ENCODE measurements at regions not wholly inside any gene's neighbourhood (a gene's known extent, or its start where the extent isn't known, plus 50 kb on each side); places are given as distances from the start of the nearest gene placed in this dataset. TPM values are rescaled to one million over a fixed set of nuclear protein-coding genes. Genes with fewer than 3 reads are reported as not detected.

- no peaks in the 10 kb centered on the region for H3K9me2 ChIP-seq (replicated peaks; ENCODE audit: insufficient read depth)
- H3K79me2 ChIP-seq = no peaks in the 10 kb centered on the region
- no peak overlapping the region for H2AFZ ChIP-seq
- H3K27me3 ChIP-seq = no peaks in the 10 kb centered on the region
- no peak overlapping the region for H3K4me3 ChIP-seq
- no peaks in the 10 kb centered on the region for H4K20me1 ChIP-seq (ENCODE audit: insufficient read depth, poor library complexity, severe bottlenecking)
- no peak overlapping the region for H3K27ac ChIP-seq
- no peak for DNase-seq (ENCODE audit: low spot score)
- H3K4me1 ChIP-seq (ENCODE audit: insufficient read depth) = no peaks in the 10 kb centered on the region
- no peak overlapping the region for H3K4me2 ChIP-seq
- H3K36me3 ChIP-seq (replicated peaks; ENCODE audit: insufficient read depth, low read depth) = no peaks in the 10 kb centered on the region
- H3K9me3 ChIP-seq (ENCODE audit: low read depth) = no peaks in the 10 kb centered on the region
- TF ChIP-seq EZH2phosphoT487 (IDR thresholded peaks at IDR 0.05; ENCODE audit: low read depth, severe bottlenecking, unreplicated experiment) = no peak
- TF ChIP-seq, protein P1, sequence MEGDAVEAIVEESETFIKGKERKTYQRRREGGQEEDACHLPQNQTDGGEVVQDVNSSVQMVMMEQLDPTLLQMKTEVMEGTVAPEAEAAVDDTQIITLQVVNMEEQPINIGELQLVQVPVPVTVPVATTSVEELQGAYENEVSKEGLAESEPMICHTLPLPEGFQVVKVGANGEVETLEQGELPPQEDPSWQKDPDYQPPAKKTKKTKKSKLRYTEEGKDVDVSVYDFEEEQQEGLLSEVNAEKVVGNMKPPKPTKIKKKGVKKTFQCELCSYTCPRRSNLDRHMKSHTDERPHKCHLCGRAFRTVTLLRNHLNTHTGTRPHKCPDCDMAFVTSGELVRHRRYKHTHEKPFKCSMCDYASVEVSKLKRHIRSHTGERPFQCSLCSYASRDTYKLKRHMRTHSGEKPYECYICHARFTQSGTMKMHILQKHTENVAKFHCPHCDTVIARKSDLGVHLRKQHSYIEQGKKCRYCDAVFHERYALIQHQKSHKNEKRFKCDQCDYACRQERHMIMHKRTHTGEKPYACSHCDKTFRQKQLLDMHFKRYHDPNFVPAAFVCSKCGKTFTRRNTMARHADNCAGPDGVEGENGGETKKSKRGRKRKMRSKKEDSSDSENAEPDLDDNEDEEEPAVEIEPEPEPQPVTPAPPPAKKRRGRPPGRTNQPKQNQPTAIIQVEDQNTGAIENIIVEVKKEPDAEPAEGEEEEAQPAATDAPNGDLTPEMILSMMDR (IDR thresholded peaks at IDR 0.05; ENCODE audit: poor library complexity) = no peak
- no peak for TF ChIP-seq EZH2 (IDR thresholded peaks at IDR 0.05; ENCODE audit: borderline replicate concordance)
- WGBS (ENCODE audit: low lambda C conversion rate, missing lambda C conversion rate) = 94% methylated on average over 7 of the region's 7 CpGs
Measured at GRCh38 chr5:149432376-149432775, 53.3 kb upstream of the IL17B start.

DNA sequence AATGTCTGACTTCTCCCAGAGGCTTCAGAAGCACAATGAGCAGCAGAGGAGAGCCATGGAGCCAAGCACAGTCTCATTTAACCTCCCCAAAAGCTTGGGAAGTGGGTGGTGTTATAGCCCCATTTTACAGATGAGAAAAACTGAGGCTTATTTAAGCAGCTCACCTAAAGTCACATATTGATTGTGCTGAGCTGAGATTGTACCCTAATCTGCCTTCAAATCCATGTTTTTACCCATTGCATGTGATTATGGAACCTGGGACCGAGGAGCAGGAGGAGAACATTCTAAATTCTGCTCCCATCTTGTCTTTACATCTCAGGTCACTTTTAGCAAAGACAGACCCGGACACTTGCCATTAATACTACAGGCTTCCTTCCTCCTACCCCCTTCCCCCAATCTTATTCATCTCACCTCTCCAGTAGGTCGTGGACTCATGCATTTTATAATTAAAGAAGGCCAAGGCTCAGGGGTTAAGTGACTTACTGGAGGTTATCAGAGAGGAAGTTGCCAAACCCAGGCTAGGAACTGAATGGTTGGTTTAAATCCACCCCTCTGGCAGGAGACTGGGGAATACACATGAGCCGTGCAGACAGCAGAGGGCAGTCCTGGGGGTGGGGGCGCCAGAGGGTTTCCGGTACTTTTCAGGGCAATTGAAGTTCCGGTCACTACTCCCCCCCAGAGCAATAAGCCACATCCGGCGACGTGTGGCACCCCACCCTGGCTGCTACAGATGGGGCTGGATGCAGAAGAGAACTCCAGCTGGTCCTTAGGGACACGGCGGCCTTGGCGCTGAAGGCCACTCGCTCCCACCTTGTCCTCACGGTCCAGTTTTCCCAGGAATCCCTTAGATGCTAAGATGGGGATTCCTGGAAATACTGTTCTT lies 51.0 kb upstream of the IL17B start:
- Histone ChIP-seq H2AFZ (no peak overlapping the region), H4K20me1 (ENCODE audit: insufficient read depth, poor library complexity, severe bottlenecking) (no peaks in the 10 kb centered on the region)
- TF ChIP-seq EZH2 (IDR thresholded peaks at IDR 0.05; ENCODE audit: borderline replicate concordance) = no peak
- TF ChIP-seq, protein P1 (IDR thresholded peaks at IDR 0.05; ENCODE audit: poor library complexity) = peak; percentile 8
- TF ChIP-seq EZH2phosphoT487 (IDR thresholded peaks at IDR 0.05; ENCODE audit: low read depth, severe bottlenecking, unreplicated experiment) = no peak

More for the DNA sequence above, 51.0 kb upstream of the IL17B start:
- WGBS (ENCODE audit: low lambda C conversion rate, missing lambda C conversion rate) = 75% methylated on average over 15 of the region's 15 CpGs
- H3K4me1 ChIP-seq (ENCODE audit: insufficient read depth) = no peaks in the 10 kb centered on the region
- H3K27me3 ChIP-seq = no peaks in the 10 kb centered on the region
- H3K9me2 ChIP-seq (replicated peaks; ENCODE audit: insufficient read depth) = no peaks in the 10 kb centered on the region
- no peak for DNase-seq (ENCODE audit: low spot score)
- peak overlapping the region; percentile 70 for H3K27ac ChIP-seq
- H3K4me2 ChIP-seq = no peak overlapping the region
- no peaks in the 10 kb centered on the region for H3K9me3 ChIP-seq (ENCODE audit: low read depth)
- peaks cover 1% of the 10 kb centered on the region for H3K79me2 ChIP-seq
- H3K4me3 ChIP-seq = no peak overlapping the region
- no peaks in the 10 kb centered on the region for H3K36me3 ChIP-seq (replicated peaks; ENCODE audit: insufficient read depth, low read depth)

MicroRNA genes in the stretch of these regions (microRNA counts, 767-probe panel; counts per million panel counts)
- 10,121 counts per million, percentile 82 among the panel's probes with 10 or more counts for microRNA hsa-miR-145-5p

Small RNA genes lying in the stretch of these regions (microRNA-seq; reads per million reads assigned to microRNA genes)
- gene MIR145 = 787 reads per million, percentile 76 among the genes with 10 or more reads in this experiment

Small RNA genes lying in the stretch of these regions (small RNA-seq; reads per million reads assigned to genes)
- gene MIR145 = not detected
